GM18867 (cell line): ENCODE measurements at regions not wholly inside any gene's neighbourhood (a gene's known extent, or its start where the extent isn't known, plus 50 kb on each side); places are given as distances from the start of the nearest gene placed in this dataset.
A peak's percentile ranks its signal among the peaks of the same experiment; 100 is the strongest.

Source experiments
- ATAC-seq: cut with Tn5 transposase; IDR thresholded peaks from one replicate; pipeline ENCODE4 v1.9.1; 2021; ENCODE audit warnings: mild to moderate bottlenecking, moderate library complexity; ENCODE audit not compliant: unreplicated experiment

DNA sequence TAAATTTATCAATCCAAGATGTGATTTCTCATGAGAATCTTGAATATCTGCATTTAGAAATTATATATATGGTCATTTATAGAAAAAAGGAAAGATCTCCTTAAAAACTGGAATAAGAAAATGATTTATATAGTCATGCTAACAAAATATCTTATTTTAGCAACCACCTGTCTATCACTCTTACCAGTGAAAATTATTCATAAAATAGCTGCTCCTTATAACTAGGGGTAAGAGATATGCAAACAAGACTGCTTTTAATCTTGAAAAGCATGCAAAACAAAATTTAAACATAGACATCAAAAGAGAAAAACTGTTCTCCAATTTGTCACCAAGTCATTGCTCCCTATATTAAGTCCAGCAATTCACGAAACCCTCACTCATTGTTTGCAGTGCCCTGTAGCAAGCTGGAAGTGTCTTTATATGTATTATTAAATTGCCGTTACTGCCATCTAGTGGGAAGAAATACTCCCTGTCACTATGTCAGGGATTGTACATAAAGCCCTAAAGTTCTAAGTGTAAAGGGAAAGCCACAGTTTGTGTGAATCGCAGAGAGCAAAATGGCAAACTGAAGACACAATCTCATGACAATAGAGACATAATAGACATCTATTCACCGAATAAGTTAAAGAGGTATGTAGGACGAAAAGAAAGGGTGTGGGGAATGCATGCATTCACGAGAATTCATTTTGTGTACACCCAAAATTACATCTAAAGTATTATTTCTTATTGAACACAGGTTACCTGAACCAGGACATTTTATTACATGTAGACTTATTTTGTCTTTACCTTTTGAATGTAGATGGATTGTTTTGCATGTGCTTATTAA is 600.5 kb downstream of the USP25 start:
- peak; percentile 92 for ATAC-seq

DNA sequence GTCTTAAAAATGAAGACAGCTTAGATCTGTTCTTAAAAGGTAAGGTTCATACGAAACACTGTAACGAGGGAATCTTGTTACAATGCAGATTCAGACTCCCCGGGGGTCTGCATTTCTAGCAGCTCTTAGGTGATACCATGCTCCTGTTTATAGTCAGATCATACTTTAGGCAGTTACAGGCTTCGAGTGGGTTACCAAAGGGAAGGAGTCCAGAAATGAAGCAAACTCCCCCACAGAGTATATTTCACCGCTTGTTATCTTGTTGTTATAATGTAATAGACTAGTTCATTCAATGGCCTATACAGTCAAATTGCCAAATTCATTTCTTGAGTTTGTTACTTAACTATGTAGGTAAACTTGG is 601.1 kb downstream of the USP25 start:
- peak; percentile 7 for ATAC-seq

DNA sequence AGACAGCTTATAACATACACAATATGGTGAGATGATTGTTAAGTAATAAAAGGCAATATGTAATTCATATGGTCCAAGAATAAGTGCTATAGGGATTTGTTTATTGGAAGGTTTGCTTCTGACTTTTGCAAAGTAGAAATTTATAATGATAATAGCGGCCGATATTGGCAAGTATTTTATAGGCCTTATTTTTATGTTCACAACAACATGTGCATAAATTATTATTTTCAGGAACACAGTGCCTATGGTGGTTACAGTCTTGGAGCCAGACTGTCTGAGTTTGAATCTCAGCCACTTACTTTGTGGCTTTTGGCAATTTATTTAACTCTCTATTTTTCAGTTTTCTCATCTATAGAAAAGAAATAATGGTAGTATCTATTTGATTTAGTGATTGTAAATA is 607.5 kb downstream of the USP25 start:
- ATAC-seq = no peak

DNA sequence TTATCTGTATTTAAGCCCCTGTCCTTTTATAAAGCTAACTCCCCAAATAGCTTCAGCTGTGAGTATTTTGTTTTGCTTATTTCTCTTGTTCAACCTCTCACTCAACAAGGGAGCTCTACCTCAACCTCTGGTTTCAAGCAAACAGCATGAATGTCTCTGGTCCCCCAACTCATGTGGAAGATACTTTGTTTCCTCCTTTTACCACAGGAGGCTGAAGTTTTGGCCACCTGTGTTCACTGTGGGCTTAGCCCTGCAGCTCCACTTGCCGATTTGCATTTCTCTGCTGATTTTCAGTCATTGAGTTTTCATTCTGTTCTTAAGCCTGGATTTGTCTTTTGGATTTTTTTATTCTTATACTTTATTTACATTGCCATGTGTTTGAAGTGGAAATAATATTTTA is 613.1 kb downstream of the USP25 start:
- ATAC-seq = no peak

GRCh38 chr21:16343776-16344175 is 614.0 kb downstream of the USP25 start:
- ATAC-seq = no peak

DNA sequence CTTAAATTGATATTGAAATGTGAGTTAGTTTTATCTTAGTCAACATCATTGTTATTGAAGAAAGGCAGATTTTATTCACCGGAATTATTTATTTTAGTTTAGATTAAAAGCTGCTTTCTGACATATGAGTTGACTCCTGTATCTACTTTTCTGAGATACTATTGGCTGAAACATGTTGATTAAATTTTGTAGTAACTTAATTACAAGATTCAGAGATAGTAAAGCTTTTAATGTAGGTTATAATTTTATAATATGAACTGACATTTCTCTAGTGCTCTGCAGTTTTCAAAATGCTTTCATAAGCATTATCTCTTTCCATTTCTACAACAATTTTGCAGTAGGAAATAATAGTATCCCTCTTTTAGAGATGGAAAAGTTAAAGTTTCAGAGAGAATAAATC is 616.0 kb downstream of the USP25 start:
- no peak for ATAC-seq

- no peak for ATAC-seq
Measured at GRCh38 chr21:16347223-16347622, 617.4 kb downstream of the USP25 start.

- no peak for ATAC-seq
Measured at GRCh38 chr21:16353764-16354163, 624.0 kb downstream of the USP25 start.

DNA sequence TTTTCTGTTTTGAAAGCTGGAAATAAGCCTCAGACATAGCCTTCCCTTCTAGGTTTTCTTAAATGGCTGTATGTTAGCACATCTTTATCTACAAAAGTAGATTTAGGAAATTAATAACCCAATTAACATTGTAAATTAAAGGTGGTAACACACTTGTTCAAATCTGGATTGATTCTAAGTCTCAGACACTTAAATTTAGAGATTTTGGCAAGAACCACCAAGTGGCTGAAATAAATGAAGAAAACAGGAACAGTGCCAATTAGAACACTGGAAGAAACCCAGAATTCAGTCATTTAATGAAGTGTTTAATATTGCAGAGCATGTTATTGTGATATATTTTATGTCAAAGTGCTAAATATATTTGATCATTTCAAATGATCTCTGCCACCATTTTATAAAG is 628.2 kb downstream of the USP25 start:
- no peak for ATAC-seq

- no peak for ATAC-seq
Measured at GRCh38 chr21:16358784-16359183, 629.0 kb downstream of the USP25 start.

DNA sequence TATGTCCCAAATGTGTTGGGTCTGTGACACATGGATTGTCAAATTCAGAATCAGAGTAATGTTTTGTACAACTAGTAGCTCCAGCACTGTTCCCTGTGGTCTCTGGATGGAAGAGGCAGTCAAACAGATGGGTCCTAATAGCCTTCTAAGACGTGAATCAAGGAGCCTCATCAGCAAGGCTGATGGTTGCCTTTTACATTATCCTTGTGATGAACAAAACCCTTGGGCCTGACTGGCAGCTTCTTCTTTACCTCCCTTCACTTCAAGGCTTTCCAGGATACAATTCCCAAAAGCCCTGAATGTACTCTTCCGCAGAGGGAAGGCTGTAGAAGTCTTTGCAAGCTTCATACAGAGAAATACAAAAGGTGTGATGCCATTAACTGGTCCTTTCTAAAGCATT is 633.3 kb downstream of the USP25 start:
- no peak for ATAC-seq

GRCh38 chr21:16363518-16363917 is 633.7 kb downstream of the USP25 start:
- ATAC-seq = no peak

- ATAC-seq = no peak
Measured at GRCh38 chr21:16366207-16366606, 636.4 kb downstream of the USP25 start.

DNA sequence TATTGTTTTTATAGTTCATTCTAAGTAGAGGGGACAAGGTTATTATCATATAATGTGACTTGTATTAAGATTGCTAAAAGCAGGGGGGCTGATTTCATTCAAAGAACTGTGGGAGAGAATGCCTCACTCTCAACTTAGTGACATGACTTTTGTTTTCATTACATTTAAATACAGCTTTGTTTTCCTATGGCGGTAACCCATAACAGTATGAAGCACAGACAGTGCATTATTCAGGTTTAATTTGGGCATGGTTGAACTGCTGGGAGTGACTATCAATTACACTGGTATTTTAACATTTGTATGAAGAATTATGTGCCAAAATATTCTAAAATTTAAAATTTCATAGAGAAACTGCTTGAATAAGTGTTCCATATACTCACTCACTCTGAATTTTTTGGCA is 637.3 kb downstream of the USP25 start:
- no peak for ATAC-seq

- ATAC-seq = no peak
Measured at GRCh38 chr21:16370186-16370585, 640.4 kb downstream of the USP25 start.

DNA sequence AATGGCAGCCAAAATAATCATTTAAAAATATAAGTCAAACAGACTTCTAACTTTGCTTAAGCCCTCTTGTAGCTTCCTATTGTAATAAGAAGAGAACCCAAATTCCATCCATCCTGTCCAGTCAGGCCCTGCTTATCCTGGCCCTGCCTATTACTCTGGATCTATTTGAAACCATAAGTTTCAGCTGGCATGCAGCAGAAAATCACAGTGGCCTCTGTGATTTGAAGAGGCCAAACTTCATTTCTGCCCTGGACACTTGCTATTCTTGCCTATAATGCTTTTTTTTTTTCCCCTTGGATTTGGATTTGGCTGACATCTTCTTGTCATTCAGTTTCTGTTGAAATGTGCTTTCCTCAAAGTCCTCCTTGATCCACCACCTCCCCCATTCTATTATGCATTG is 642.8 kb downstream of the USP25 start:
- no peak for ATAC-seq

GRCh38 chr21:16376673-16377072 is 646.9 kb downstream of the USP25 start:
- ATAC-seq = no peak

DNA sequence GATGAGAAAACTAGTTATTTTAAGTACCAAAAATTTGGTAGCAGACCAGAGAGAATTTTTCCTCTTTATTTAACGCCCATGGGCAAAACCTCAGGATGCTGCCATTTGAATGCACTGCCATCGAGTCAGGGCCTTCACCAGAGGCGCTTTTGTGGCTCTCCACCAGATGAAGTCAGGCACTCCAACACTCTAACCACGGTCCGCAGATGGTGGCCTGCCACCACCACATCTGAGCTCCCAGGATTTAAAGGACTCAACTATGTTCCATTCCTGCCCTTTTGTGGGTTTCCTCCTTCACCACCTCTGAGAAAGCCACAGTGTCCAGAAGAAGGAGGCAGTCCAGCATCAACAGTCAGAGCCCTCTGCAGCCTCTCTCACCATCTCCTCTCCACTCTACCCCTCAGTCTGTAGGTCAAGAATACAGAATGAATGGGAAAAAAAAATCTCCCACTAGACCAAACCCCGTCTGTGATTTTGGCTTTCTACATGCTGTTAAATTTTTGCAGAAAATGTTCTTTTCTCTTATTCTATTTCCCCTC is 647.4 kb downstream of the USP25 start:
- ATAC-seq = no peak

- no peak for ATAC-seq
Measured at GRCh38 chr21:16377857-16378256, 648.1 kb downstream of the USP25 start.

DNA sequence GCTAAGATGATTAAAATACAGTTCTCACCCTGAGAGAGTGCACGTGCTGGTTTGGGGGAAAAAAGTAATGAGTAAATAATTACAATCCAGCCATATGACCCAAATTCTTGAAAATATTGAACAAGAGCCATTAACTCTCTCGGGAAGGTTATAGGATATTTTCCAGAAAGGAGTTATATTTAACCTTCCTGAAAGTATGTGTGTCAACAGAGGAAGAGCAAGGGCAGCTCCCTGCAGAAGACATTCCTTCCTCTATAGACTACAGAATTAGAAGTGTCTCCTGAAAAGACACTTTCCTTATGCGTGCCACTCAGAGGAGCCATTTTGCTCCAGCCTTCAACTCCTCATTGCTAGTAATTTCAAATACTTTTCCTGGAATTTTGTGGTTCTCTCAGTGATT is 648.7 kb downstream of the USP25 start:
- no peak for ATAC-seq

DNA sequence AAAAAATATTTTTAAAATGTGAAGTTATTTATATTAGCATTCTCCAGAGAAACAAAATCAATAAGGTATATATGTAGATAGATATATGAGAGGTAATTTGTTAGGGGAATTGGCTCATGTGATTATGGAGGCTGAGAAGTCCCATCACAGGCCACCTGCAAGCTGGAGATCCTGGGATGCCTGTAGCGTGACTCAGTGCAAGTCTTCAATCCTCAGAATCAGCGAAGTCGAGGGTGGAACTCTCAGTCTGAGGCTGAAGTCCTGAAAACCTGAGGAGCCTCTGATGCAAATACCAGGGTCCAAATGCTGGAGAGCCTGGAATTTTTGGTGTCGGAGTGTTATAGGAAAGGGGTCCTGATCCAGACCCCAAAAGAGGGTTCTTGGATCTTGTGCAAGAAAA is 658.5 kb downstream of the USP25 start:
- no peak for ATAC-seq

DNA sequence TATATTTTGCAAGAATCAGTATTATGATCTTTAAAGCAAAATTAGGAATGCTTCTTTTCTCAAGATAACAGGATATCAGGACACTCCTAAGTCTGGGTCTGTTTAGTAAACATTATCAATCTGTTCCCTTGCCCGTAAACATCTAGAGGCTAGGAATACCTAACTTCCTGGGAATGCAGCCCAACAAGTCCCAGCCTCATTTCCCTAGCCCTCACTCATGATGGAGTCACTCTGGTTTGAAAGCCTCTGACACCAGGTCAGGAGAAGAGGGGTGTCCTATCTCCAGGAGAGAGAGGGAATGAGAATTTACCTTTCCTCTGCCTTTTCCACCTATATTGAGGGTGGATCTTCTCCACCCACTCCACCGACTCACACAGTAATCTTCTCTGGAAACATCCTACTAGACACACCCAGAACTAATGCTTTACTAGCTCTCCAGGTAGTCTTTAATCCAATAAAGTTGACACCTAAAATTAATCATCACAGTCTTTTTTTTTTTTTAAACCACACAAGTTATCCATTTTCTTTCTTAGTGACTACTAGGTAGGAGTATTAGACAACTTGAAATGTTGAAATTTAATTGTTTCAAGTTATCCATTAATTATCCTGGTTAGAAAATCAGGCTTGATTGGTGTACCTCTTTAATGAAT is 659.3 kb downstream of the USP25 start:
- ATAC-seq = no peak
